ENCODE measurements at regions not wholly inside any gene's neighbourhood (a gene's known extent, or its start where the extent isn't known, plus 50 kb on each side); places are given as distances from the start of the nearest gene placed in this dataset.

DNA sequence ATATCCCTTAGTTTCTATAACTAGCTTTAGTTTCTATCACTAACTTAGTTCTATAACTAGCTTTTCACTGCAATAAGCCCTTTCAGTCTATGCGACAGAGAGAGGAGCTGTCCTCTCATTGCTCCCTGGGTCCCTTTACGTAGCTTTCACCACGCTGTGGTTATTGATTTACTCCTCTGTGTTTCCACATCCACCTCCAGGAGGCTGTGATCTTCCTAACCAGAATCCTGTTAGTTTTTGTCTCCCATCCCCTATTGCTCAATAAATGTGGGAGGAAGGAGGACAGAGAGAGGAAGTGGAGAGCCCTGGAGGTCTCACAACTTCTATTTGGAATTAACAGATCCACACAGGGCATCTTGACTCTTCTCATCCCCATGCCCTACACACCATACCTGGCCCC is 1036.1 kb downstream of the MCTP2 start:
- H2BK20ac ChIP-seq (ENCODE audit: low read length): no peak overlapping the region
- FAIRE-seq: no peak
- H3K4ac ChIP-seq (replicated peaks; ENCODE audit: insufficient read length, low read depth, low read length): no peak overlapping the region
- H3K18ac ChIP-seq (ENCODE audit: extremely low read depth, low read length): no peak overlapping the region
- POLR2A ChIA-PET (ENCODE audit: partially characterized antibody): no interaction called here
- no peaks in the 10 kb centered on the region for H3K4me1 ChIP-seq (replicated peaks in 1 of 4; ENCODE audit: control insufficient read depth in 3 of 4, insufficient read depth in 4 of 4, low read length in 3 of 4)
- no peaks in the 10 kb centered on the region for H3K36me3 ChIP-seq (ENCODE audit: control insufficient read depth in 2 of 4, insufficient read depth in 4 of 4, low read length in 3 of 4)
- no peaks in the 10 kb centered on the region for H3K27me3 ChIP-seq (replicated peaks in 1 of 4; ENCODE audit: control insufficient read depth in 3 of 4, extremely low read depth in 1 of 4, insufficient read depth in 3 of 4, low read length in 3 of 4)
- H3K56ac ChIP-seq (replicated peaks; ENCODE audit: insufficient read length, low read depth, low read length): no peak overlapping the region
- H4K8ac ChIP-seq (ENCODE audit: extremely low read depth, insufficient read depth, low read length): no peak overlapping the region
- DNase-seq (ENCODE audit: low read depth in 1 of 2, low spot score in 2 of 2): no peak
- no peak overlapping the region for H4K91ac ChIP-seq (replicated peaks; ENCODE audit: insufficient read length, low read length)
- CTCF ChIA-PET (ENCODE audit: partially characterized antibody): interaction anchor here (0.6 to 2.1 kb wide), 6 partner anchors 8 to 608 kb away, joined by 3 to 10 read pairs (median 3); no protein-coding TSS in a partner anchor
- H2BK120ac ChIP-seq (replicated peaks; ENCODE audit: low read depth, low read length): no peak overlapping the region
- H3K23me2 ChIP-seq (ENCODE audit: low read depth, low read length): no peaks in the 10 kb centered on the region
- TF ChIP-seq TBP (IDR thresholded peaks at IDR 0.05; ENCODE audit: low read depth, low read length): no peak
- TF ChIP-seq SUZ12 (IDR thresholded peaks at IDR 0.05; ENCODE audit: low read length): no peak
- TF ChIP-seq TEAD4 (IDR thresholded peaks at IDR 0.05; ENCODE audit: low read depth, low read length): no peak
- no peak for TF ChIP-seq POU5F1 (IDR thresholded peaks at IDR 0.05; ENCODE audit: low read depth, low read length)
- no peak for TF ChIP-seq YY1 (IDR thresholded peaks at IDR 0.05; ENCODE audit: low read depth, low read length)
- TF ChIP-seq TCF12 (IDR thresholded peaks at IDR 0.05; ENCODE audit: low read depth, low read length): no peak
- no peak for TF ChIP-seq BRCA1 (IDR thresholded peaks at IDR 0.05; ENCODE audit: low read depth, low read length)
- TF ChIP-seq HDAC6 (IDR thresholded peaks at IDR 0.05; ENCODE audit: low read depth, low read length): no peak
- H3K79me1 ChIP-seq (ENCODE audit: low read depth, low read length): no peaks in the 10 kb centered on the region
- H3K23ac ChIP-seq (ENCODE audit: insufficient read length): no peak overlapping the region
- no peak overlapping the region for H3K4me3 ChIP-seq (ENCODE audit: extremely low read depth in 1 of 4, insufficient read depth in 2 of 4, low read depth in 3 of 4, low read length in 4 of 4)
- H2BK12ac ChIP-seq (ENCODE audit: low read depth, low read length): no peak overlapping the region
- H3K9me3 ChIP-seq (ENCODE audit: insufficient read depth in 2 of 2, low read depth in 1 of 2, low read length in 1 of 2): no peaks in the 10 kb centered on the region
- 98% methylated on average over 3 of the region's 3 CpGs; no CpG with 5 or more reads in 1 of the 2 experiments for WGBS, 2 experiments (ENCODE audit: extremely low coverage in 1 of 2, insufficient coverage in 1 of 2, insufficient read length in 1 of 2, insufficient replicate concordance in 2 of 2, low coverage in 1 of 2, low lambda C conversion rate in 2 of 2, missing lambda C conversion rate in 1 of 2)
- H3K9ac ChIP-seq (replicated peaks in 1 of 4; ENCODE audit: extremely low read depth in 1 of 4, low read depth in 3 of 4, low read length in 3 of 4): no peak overlapping the region
- H2AK5ac ChIP-seq (ENCODE audit: low read depth, low read length): no peak overlapping the region
- H2BK15ac ChIP-seq (ENCODE audit: low read length): no peak overlapping the region
- no peak overlapping the region for H3K4me2 ChIP-seq (ENCODE audit: insufficient read depth in 1 of 2, low read depth in 2 of 2, low read length in 2 of 2)
- H4K20me1 ChIP-seq (replicated peaks in 1 of 2; ENCODE audit: control insufficient read depth in 1 of 2, insufficient read depth in 2 of 2, low read length in 2 of 2): no peaks in the 10 kb centered on the region
- no peak overlapping the region for H2AFZ ChIP-seq (ENCODE audit: low read length)
- H3K14ac ChIP-seq (ENCODE audit: insufficient read length): no peak overlapping the region
- no peak overlapping the region for H2BK5ac ChIP-seq (ENCODE audit: low read depth, low read length)
- H3K79me2 ChIP-seq (ENCODE audit: control insufficient read depth in 1 of 2, insufficient read depth in 2 of 2, low read length in 2 of 2): no peaks in the 10 kb centered on the region
- no peak overlapping the region for H3K27ac ChIP-seq (ENCODE audit: low read depth, low read length)
- no peak overlapping the region for H4K5ac ChIP-seq (ENCODE audit: insufficient read length, low read depth, low read length)

Data from H1 (cell line).